ENCODE measurements at regions not wholly inside any gene's neighbourhood (a gene's known extent, or its start where the extent isn't known, plus 50 kb on each side); places are given as distances from the start of the nearest gene placed in this dataset.

DNA sequence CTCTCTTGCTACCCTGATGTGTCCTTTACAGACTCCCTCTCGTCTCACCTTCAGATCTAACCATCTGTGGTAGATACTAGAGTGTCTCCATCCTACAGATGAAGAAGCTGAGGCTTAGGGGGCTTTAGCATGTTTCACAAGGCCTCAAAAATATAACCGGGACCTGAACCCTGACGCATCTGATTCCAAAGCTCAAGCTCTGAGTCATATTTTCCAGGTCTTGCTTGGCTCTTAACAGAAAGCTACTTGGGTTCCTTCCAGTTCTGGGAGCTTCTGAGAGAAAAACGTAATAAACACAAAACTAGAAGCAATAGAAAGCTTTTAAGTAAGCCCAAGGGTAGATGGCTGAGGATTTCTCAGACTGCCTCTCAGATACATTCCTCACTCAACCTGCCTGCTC is 224.3 kb upstream of the EEF2KMT start (continued):
- no peak for TF ChIP-seq ZNF777 (tag by site-specific recombination; IDR thresholded peaks at IDR 0.05; ENCODE audit: borderline replicate concordance)

GRCh38 chr16:5319799-5320198 is 222.2 kb upstream of the EEF2KMT start:
- Histone ChIP-seq H3K27ac (ENCODE audit: extremely low read depth, low read depth, low read length) (no peak overlapping the region), H3K9me3 (ENCODE audit: control insufficient read depth, insufficient read depth, low read depth, low read length) (no peaks in the 10 kb centered on the region), H3K4me1 (ENCODE audit: control insufficient read depth, insufficient read depth, low read length) (no peaks in the 10 kb centered on the region), H3K4me3 (ENCODE audit: low read depth, low read length) (no peak overlapping the region), H3K36me3 (ENCODE audit: control insufficient read depth in 2 of 2, insufficient read depth in 1 of 2, low read length in 2 of 2) (no peaks in the 10 kb centered on the region)
- ChIA-PET CTCF (interaction anchor here (0.5 kb wide), 1 partner anchor 1165 kb away, joined by 4 read pairs; no protein-coding TSS in a partner anchor), POLR2A (no interaction called here)
- no peak for TF ChIP-seq ZNF660 (tag by site-specific recombination; IDR thresholded peaks at IDR 0.05)
- TF ChIP-seq, protein P1, sequence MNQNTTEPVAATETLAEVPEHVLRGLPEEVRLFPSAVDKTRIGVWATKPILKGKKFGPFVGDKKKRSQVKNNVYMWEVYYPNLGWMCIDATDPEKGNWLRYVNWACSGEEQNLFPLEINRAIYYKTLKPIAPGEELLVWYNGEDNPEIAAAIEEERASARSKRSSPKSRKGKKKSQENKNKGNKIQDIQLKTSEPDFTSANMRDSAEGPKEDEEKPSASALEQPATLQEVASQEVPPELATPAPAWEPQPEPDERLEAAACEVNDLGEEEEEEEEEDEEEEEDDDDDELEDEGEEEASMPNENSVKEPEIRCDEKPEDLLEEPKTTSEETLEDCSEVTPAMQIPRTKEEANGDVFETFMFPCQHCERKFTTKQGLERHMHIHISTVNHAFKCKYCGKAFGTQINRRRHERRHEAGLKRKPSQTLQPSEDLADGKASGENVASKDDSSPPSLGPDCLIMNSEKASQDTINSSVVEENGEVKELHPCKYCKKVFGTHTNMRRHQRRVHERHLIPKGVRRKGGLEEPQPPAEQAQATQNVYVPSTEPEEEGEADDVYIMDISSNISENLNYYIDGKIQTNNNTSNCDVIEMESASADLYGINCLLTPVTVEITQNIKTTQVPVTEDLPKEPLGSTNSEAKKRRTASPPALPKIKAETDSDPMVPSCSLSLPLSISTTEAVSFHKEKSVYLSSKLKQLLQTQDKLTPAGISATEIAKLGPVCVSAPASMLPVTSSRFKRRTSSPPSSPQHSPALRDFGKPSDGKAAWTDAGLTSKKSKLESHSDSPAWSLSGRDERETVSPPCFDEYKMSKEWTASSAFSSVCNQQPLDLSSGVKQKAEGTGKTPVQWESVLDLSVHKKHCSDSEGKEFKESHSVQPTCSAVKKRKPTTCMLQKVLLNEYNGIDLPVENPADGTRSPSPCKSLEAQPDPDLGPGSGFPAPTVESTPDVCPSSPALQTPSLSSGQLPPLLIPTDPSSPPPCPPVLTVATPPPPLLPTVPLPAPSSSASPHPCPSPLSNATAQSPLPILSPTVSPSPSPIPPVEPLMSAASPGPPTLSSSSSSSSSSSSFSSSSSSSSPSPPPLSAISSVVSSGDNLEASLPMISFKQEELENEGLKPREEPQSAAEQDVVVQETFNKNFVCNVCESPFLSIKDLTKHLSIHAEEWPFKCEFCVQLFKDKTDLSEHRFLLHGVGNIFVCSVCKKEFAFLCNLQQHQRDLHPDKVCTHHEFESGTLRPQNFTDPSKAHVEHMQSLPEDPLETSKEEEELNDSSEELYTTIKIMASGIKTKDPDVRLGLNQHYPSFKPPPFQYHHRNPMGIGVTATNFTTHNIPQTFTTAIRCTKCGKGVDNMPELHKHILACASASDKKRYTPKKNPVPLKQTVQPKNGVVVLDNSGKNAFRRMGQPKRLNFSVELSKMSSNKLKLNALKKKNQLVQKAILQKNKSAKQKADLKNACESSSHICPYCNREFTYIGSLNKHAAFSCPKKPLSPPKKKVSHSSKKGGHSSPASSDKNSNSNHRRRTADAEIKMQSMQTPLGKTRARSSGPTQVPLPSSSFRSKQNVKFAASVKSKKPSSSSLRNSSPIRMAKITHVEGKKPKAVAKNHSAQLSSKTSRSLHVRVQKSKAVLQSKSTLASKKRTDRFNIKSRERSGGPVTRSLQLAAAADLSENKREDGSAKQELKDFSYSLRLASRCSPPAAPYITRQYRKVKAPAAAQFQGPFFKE (tag by site-specific recombination; IDR thresholded peaks at IDR 0.05; ENCODE audit: borderline replicate concordance), result no peak

DNA sequence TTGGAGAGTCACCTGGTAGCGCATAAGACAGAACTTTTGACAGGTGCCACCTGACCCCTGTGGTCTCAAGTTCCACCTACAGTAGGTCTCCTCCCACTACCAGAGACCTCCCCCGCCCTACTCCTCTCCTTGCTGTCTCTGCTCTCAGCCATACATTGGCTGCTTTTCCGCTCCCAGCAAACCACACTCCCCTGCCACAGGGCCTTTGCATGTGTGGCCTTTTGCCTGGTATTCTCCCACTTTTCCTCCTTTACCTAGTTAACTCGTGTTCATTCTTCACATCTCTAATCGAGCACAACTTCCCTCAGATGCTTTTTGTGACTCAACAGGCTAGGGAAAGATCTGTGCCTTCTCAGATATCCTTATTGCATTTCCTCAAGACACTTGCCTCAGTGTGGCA is 218.3 kb upstream of the EEF2KMT start:
- Histone ChIP-seq H3K4me1 (ENCODE audit: control insufficient read depth, insufficient read depth, low read length) (no peaks in the 10 kb centered on the region), H3K27ac (ENCODE audit: extremely low read depth, low read depth, low read length) (no peak overlapping the region), H3K36me3 (ENCODE audit: control insufficient read depth in 2 of 2, insufficient read depth in 1 of 2, low read length in 2 of 2) (no peaks in the 10 kb centered on the region), H3K9me3 (ENCODE audit: control insufficient read depth, insufficient read depth, low read depth, low read length) (no peaks in the 10 kb centered on the region), H3K4me3 (ENCODE audit: low read depth, low read length) (no peak overlapping the region)
- TF ChIP-seq PRDM10 (tag by site-specific recombination; IDR thresholded peaks at IDR 0.05), result no peak
- TF ChIP-seq ZNF701 (tag by site-specific recombination; IDR thresholded peaks at IDR 0.05), result no peak
- TF ChIP-seq ZNF174 (tag by site-specific recombination; IDR thresholded peaks at IDR 0.05), result no peak
- peak; percentile 62 for TF ChIP-seq ZNF623 (tag by site-specific recombination; IDR thresholded peaks at IDR 0.05)
- TF ChIP-seq ZNF248 (tag by site-specific recombination; IDR thresholded peaks at IDR 0.05), result no peak
- no peak for TF ChIP-seq ZBTB10 (tag by site-specific recombination; IDR thresholded peaks at IDR 0.05)
- TF ChIP-seq, protein P2, sequence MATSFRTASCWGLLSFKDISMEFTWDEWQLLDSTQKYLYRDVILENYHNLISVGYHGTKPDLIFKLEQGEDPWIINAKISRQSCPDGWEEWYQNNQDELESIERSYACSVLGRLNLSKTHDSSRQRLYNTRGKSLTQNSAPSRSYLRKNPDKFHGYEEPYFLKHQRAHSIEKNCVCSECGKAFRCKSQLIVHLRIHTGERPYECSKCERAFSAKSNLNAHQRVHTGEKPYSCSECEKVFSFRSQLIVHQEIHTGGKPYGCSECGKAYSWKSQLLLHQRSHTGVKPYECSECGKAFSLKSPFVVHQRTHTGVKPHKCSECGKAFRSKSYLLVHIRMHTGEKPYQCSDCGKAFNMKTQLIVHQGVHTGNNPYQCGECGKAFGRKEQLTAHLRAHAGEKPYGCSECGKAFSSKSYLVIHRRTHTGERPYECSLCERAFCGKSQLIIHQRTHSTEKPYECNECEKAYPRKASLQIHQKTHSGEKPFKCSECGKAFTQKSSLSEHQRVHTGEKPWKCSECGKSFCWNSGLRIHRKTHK (tag by site-specific recombination; IDR thresholded peaks at IDR 0.05), result no peak
- no peak for TF ChIP-seq ZNF426 (tag by site-specific recombination; IDR thresholded peaks at IDR 0.05)
- CTCF ChIA-PET, result no interaction called here
- POLR2A ChIA-PET, result no interaction called here

All from HEK293 (cell line).